Activated naive CD8-positive, alpha-beta T cell (primary cell): ENCODE measurements at regions not wholly inside any gene's neighbourhood (a gene's known extent, or its start where the extent isn't known, plus 50 kb on each side); places are given as distances from the start of the nearest gene placed in this dataset.
"Not testable (repeated sequence)": the region's sequence is repeated elsewhere in the genome, so short reads cannot be mapped to it uniquely, and the experiment has no call there.

ENCODE experiments used
- H3K27ac Mint-ChIP-seq: one replicate; pipeline ENCODE4 v1.8.0; 2021; ENCODE audit warnings: mixed read lengths
- H3K27me3 Mint-ChIP-seq: one replicate; pipeline ENCODE4 v1.8.0; 2021; ENCODE audit warnings: mixed read lengths
- H3K36me3 Mint-ChIP-seq: one replicate; pipeline ENCODE4 v1.8.0; 2021; ENCODE audit warnings: mixed read lengths
- H3K4me1 Mint-ChIP-seq: one replicate; pipeline ENCODE4 v1.8.0; 2021; ENCODE audit warnings: low read depth, mixed read lengths
- H3K4me3 Mint-ChIP-seq: one replicate; pipeline ENCODE4 v1.8.0; 2021; ENCODE audit warnings: mild to moderate bottlenecking, mixed read lengths
- H3K9me3 Mint-ChIP-seq: one replicate; pipeline ENCODE4 v1.8.0; 2021; ENCODE audit warnings: low read depth, mixed read lengths

DNA sequence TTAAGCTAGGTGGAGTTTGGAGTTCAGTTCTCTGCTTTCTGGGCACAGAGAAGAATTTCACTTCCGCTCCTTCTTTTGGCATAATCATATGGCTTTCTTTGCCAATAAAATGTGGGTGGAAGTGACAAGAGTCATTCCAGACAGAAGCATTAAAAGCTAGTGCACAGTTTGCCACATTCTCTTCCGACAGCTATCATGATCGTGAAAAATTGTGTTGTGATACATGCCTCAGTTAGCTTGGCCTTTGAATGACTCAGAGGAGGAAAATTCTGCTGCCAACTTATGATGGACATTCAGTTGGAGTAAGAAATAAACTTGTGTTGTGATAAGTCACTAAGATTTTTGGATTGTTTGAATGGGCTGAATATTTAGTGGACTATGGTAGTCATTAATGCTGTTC, 291.7 kb upstream of the SATB1 start:
- peaks cover 73% of the 10 kb centered on the region for H3K4me1 Mint-ChIP-seq
- H3K9me3 Mint-ChIP-seq, result peaks cover 7% of the 10 kb centered on the region
- peak overlapping the region; percentile 96 for H3K27ac Mint-ChIP-seq
- peak overlapping the region; percentile 6 for H3K4me3 Mint-ChIP-seq
- H3K36me3 Mint-ChIP-seq, result peaks cover 15% of the 10 kb centered on the region
- no peaks in the 10 kb centered on the region for H3K27me3 Mint-ChIP-seq

DNA sequence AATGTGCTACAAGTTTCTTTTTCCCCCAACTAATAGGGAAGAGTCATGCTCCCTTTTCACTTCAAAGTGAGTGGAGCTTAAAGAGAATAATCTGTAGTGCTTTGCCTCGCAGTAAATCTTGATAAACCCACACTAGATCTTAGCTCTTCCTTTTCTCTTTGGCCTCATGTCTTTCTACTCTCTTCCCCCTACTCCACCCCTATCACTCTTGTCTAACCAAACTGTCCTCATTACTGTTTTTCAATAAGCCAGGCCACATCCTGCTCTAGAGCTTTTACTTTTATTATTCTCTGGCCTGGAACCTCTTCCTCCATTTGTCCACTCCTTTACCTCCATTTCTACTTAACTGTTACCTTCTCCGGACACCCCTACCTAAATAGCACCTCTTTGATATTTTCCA, 291.0 kb upstream of the SATB1 start:
- Mint-ChIP-seq H3K4me3 (peak overlapping the region; percentile 6), H3K27me3 (no peaks in the 10 kb centered on the region), H3K36me3 (peaks cover 15% of the 10 kb centered on the region), H3K9me3 (peaks cover 7% of the 10 kb centered on the region), H3K4me1 (peaks cover 73% of the 10 kb centered on the region), H3K27ac (peak overlapping the region; percentile 96)

DNA sequence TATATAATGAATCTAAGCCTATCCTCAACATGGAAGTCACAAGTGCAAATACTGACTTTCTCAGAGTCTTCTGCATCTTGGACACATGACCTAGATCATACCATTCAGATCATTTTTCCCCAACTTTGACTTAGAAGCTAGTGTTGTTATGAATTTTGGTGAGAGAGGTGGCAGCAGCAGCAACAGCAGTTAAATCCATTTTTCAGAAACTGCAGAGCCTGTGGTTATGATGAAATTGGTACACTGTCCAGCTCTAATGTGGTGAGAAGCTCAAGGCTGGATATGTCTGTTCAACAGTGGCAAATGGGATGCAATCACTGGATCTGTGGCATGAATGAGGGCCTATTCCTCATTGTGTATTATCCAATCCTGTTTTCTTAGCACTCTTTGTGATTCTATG, 290.1 kb upstream of the SATB1 start:
- H3K4me3 Mint-ChIP-seq, result no peak overlapping the region
- H3K4me1 Mint-ChIP-seq, result peaks cover 69% of the 10 kb centered on the region
- no peaks in the 10 kb centered on the region for H3K27me3 Mint-ChIP-seq
- H3K36me3 Mint-ChIP-seq, result peaks cover 11% of the 10 kb centered on the region
- peak overlapping the region; percentile 96 for H3K27ac Mint-ChIP-seq
- peaks cover 7% of the 10 kb centered on the region for H3K9me3 Mint-ChIP-seq

DNA sequence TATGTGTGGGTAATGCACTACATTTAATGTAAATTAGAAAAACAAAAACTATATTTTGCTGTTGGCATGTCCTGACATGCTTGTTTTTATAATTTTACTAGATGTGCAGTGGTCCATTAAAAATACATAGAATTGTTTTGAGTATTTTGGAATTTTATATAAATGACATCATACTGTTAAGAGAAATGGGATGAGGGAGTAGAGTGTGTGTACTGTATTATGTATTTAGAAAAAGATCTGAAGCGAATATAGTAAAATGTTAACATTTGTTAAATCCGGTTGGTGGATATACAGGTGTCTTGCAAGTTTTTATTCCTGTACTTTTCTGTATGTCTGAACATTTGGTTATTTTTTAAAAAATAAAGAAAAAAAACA, 288.4 kb upstream of the SATB1 start:
- H3K27me3 Mint-ChIP-seq, result no peaks in the 10 kb centered on the region
- peaks cover 6% of the 10 kb centered on the region for H3K36me3 Mint-ChIP-seq
- H3K4me1 Mint-ChIP-seq, result peaks cover 64% of the 10 kb centered on the region
- peak overlapping the region; percentile 64 for H3K4me3 Mint-ChIP-seq
- H3K27ac Mint-ChIP-seq, result peak overlapping the region; percentile 98
- H3K9me3 Mint-ChIP-seq, result peaks cover 3% of the 10 kb centered on the region

DNA sequence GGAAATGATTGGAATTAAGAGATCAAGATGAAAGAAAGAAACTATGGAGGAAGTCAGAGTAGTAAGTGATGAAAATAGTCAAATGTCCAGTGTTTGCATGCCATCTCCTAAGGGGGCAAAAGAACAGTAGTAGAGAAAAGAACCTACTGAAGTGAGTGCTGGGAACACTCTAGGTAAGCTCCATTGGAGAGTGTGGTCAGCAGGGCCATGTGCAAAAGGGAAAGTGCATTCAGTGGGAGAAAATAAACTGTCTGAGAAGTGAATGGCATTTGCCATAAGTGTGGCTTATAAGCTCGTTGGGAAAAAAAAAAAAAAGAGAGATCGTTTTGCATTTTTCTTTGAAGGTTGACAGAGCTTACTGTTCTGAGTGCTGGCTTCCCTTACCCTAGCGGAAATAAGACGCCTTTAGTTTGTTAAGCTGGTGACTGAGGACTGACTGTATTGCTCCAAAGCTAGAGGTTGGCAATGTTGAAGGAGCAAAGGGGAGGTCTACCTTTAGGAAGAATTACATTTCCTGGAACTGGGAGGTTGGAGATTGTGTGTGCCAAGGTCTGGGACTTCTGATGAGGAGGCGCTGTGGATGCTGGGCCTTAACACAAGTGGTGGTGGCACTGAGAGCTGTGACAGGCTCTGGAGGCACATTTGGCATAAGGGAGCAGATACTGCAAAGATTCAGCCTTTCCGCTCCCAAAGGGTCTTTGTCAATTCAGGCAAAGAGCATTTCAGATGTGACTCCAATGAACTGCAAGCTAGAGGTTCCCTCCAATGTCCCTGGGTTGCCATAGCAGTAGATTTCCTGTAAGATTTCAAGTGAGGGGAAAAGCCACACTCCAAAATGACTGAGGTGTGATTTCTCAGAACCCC, 287.8 kb upstream of the SATB1 start:
- peak overlapping the region; percentile 98 for H3K27ac Mint-ChIP-seq
- peaks cover 4% of the 10 kb centered on the region for H3K36me3 Mint-ChIP-seq
- no peaks in the 10 kb centered on the region for H3K27me3 Mint-ChIP-seq
- peaks cover 59% of the 10 kb centered on the region for H3K4me1 Mint-ChIP-seq
- H3K9me3 Mint-ChIP-seq, result peaks cover 3% of the 10 kb centered on the region
- H3K4me3 Mint-ChIP-seq, result peak overlapping the region; percentile 64

DNA sequence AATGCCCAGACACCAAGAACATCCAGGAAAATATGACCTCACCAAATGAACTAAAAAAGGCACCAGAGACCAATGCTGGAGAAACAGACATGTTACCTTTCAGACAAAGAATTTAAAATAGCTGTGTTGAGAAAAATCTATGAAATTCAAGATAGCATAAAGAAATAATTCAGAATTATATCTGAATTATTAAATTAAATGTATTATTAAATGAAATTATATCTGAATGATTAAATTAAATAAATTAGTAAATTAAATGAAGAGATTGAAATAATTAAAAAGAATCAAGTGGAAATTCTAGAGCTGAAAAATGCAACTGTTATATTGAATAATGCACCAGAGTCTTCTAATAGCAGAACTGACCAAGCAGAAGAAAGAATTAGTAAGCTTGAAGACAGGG, 279.2 kb upstream of the SATB1 start:
- Mint-ChIP-seq H3K27me3 (no peaks in the 10 kb centered on the region), H3K4me3 (no peak overlapping the region), H3K27ac (no peak overlapping the region), H3K4me1 (peaks cover 15% of the 10 kb centered on the region), H3K36me3 (peaks cover 24% of the 10 kb centered on the region), H3K9me3 (peaks cover 22% of the 10 kb centered on the region)

DNA sequence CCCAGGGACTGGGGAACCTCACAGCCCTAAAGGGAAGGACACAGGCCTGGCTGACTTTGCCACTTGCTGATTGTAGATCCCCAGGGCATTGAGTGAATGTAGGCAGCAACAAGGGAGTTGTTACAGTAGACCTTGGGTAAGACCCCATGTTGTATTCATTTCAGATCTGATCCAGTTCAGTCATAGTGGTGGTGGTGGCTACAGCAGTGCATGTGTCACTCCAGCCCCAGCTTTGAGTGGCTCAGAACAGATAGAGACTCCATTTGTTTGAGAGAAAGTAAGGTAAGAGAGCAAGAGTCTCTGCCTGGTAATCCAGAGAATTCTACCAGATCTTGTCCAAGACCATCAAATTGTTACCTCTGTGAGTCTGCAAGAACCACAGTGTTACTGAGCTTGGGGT, 278.7 kb upstream of the SATB1 start:
- peaks cover 26% of the 10 kb centered on the region for H3K9me3 Mint-ChIP-seq
- no peak overlapping the region for H3K27ac Mint-ChIP-seq
- no peaks in the 10 kb centered on the region for H3K27me3 Mint-ChIP-seq
- H3K4me3 Mint-ChIP-seq, result no peak overlapping the region
- H3K36me3 Mint-ChIP-seq, result peaks cover 24% of the 10 kb centered on the region
- peaks cover 15% of the 10 kb centered on the region for H3K4me1 Mint-ChIP-seq

DNA sequence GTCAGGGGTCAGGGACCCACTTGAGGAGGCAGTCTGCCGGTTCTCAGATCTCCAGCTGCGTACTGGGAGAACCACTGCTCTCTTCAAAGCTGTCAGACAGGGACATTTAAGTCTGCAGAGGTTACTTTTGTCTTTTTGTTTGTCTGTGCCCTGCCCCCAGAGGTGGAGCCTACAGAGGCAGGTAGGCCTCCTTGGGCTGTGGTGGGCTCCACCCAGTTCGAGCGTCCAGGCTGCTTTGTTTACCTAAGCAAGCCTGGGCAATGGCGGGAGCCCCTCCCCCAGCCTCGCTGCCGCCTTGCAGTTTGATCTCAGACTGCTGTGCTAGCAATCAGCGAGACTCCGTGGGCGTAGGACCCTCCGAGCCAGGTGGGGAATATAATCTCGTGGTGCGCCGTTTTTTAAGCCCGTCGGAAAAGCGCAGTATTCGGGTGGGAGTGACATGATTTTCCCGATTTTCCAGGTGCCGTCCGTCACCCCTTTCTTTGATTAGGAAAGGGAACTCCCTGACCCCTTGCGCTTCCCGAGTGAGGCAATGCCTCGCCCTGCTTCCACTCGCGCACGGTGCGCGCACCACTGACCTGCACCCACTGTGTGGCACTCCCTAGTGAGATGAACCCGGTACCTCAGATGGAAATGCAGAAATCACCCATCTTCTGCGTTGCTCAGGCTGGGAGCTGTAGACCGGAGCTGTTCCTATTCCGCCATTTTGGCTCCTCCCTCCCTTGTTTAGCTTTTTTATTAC, 268.6 kb upstream of the SATB1 start:
- not testable (repeated sequence) for H3K9me3 Mint-ChIP-seq, H3K36me3 Mint-ChIP-seq, H3K4me3 Mint-ChIP-seq, H3K27ac Mint-ChIP-seq, H3K27me3 Mint-ChIP-seq, H3K4me1 Mint-ChIP-seq

DNA sequence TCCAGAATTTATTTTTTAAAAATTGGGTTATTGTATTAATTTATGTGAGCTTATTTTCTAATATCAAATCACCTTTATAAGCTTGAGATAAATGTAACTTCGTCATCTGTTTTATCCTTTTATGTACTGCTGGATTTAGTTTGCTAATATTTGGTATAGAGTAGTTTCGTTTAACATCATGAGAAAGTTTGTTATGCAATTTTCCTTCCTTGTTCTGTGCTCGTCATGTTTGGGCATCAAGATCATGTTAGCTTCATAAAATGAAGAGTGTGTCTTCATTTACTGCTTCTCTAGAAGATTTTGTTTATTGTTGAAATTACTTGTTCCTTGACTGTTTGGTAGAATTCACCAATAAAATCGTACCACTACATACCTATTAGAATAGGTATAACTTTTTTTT, 262.1 kb upstream of the SATB1 start:
- Mint-ChIP-seq H3K27ac (no peak overlapping the region), H3K36me3 (peaks cover 8% of the 10 kb centered on the region), H3K4me1 (peaks cover 16% of the 10 kb centered on the region), H3K4me3 (no peak overlapping the region), H3K27me3 (no peaks in the 10 kb centered on the region), H3K9me3 (peaks cover 6% of the 10 kb centered on the region)

DNA sequence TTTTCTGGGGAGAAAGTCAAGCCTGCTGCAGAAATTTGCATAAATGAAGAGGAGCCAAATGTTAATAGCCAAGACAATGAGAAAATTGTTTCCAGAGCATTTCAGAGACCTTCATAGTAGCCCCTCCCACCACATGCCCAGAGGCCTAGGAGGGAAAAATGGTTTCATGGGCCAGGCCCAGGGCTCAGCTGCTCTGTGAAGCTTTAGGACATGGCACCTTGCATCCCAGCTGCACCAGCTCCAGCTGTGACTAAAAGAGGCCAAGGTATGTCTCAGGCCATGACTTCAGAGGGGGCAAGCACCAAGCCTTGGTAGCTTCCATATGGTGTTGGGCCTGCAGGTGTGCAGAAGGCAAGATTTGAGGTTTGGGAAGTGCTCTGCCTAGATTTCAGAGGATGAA, 258.8 kb upstream of the SATB1 start:
- Mint-ChIP-seq H3K27me3 (no peaks in the 10 kb centered on the region), H3K9me3 (peaks cover 6% of the 10 kb centered on the region), H3K36me3 (peaks cover 8% of the 10 kb centered on the region), H3K4me1 (peaks cover 43% of the 10 kb centered on the region), H3K4me3 (no peak overlapping the region), H3K27ac (peak overlapping the region; percentile 19)

DNA sequence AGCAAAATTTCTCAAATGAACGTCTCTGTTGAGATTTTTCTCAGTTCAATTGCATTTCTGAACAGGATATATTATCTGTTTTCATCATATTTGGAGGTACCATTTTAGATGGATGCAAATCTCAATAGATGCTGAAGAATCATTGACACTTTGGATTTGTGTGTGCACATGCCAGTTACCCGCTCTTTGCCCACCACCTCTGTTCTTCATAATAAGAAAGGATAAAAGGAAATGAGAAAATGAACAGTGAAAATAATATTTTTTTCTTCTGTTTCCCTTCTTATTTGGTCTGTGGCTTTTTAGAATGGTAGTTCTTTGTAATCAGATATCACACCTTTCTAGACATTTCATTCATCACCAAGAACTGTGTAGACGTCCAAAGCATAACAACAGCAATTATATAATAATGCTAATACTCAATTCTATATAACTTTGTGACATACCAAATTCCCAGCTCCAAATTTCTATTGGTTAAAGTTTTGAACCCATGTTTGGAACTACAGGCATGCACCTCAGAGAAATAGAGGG, 256.7 kb upstream of the SATB1 start:
- Mint-ChIP-seq H3K36me3 (peaks cover 10% of the 10 kb centered on the region), H3K27ac (no peak overlapping the region), H3K9me3 (peaks cover 6% of the 10 kb centered on the region), H3K27me3 (no peaks in the 10 kb centered on the region), H3K4me1 (peaks cover 62% of the 10 kb centered on the region), H3K4me3 (no peak overlapping the region)

DNA sequence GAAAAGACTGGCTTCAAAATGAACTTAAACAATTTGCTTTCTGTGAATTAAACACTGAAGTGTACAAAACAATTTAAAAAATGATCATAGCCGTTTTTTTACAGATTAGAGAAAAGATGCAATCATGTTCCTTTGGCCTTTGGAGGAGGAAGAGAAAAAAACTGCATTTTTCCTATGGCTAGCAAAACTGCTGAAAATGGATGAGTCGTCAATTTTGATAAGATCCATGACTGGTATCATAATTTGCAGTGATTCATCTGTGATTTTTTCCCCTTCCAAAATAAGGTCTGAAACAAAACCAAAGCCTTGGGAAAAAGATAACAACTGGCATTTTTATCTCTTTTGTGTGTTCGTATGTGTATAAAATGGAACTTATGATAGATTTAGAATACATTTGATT, 255.6 kb upstream of the SATB1 start:
- no peak overlapping the region for H3K27ac Mint-ChIP-seq
- peaks cover 6% of the 10 kb centered on the region for H3K9me3 Mint-ChIP-seq
- no peak overlapping the region for H3K4me3 Mint-ChIP-seq
- peaks cover 10% of the 10 kb centered on the region for H3K36me3 Mint-ChIP-seq
- peaks cover 67% of the 10 kb centered on the region for H3K4me1 Mint-ChIP-seq
- no peaks in the 10 kb centered on the region for H3K27me3 Mint-ChIP-seq

DNA sequence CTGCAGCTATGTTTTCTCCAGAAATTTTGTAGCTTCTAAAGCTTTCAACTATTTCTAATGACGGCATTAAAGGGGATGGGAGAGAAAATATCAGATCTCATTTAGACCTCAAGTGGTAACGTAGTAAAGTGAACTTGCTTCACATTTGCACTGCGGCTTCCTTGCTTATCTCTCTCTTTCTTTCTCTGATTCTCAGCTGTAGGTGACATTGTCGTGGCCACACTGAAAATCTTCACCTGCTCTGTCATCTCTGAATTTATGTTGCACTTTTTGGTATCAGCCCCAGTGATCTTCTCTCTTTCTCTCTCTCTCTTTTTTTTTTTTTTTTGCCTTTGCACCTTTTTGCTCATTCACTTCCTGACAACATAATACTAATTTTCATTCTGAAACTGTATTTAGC, 254.1 kb upstream of the SATB1 start:
- Mint-ChIP-seq H3K9me3 (peaks cover 6% of the 10 kb centered on the region), H3K27ac (peak overlapping the region; percentile 56), H3K36me3 (peaks cover 10% of the 10 kb centered on the region), H3K27me3 (no peaks in the 10 kb centered on the region), H3K4me3 (peak overlapping the region; percentile 44), H3K4me1 (peaks cover 76% of the 10 kb centered on the region)

DNA sequence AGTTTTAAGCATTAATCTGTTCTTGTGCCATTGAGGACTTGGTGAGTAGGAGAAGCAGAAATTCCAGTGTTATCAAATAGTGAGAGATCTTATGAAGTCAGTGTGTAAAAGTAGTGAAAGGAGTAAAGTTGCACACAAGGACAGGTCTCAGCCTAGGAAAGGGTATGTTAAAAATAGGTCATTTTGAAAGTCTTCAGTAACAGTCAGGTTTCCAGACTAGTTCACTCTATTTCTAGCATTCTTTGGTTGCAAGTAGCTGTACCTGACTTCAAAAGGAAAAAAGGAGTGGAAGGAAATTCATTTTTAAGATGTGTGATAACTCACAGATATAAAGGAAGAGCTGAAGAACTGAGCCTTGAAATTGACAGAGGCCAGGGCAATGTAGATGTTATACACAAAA, 250.1 kb upstream of the SATB1 start:
- Mint-ChIP-seq H3K9me3 (no peaks in the 10 kb centered on the region), H3K27ac (peak overlapping the region; percentile 55), H3K4me3 (no peak overlapping the region), H3K4me1 (peaks cover 55% of the 10 kb centered on the region), H3K36me3 (peaks cover 5% of the 10 kb centered on the region), H3K27me3 (no peaks in the 10 kb centered on the region)

DNA sequence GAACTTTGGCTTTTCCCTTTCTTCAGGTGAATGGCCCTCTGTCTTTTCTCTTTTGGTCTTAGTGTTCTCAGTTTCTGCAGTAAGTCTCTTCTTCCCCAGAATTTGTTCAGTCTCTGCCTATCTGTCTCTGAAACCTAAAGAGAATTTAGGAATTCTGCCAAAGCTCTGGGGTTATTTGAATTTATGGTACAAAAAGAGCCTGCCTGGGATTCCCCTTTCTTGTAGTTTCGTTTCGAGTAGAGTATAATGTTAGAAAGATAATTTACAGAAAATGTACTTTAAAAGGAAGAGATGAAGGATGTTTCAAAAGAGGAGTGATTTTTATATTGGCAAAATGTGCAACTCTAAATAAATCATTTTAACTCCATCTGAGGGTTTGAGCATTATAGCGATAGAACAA, 247.4 kb upstream of the SATB1 start:
- Mint-ChIP-seq H3K27ac (no peak overlapping the region), H3K9me3 (peaks cover 4% of the 10 kb centered on the region), H3K27me3 (no peaks in the 10 kb centered on the region), H3K4me3 (no peak overlapping the region), H3K36me3 (peaks cover 3% of the 10 kb centered on the region), H3K4me1 (peaks cover 36% of the 10 kb centered on the region)
